Loucy (cell line): ENCODE measurements at regions not wholly inside any gene's neighbourhood (a gene's known extent, or its start where the extent isn't known, plus 50 kb on each side); places are given as distances from the start of the nearest gene placed in this dataset.

Source experiments
- EZH2phosphoT487 ChIP-seq: fragments of 200-600 bp; IDR thresholded peaks from 2 replicates; pipeline ENCODE4 v1.6.1; 2018; ENCODE audit warnings: antibody characterized with exemption, mild to moderate bottlenecking, moderate library complexity, borderline replicate concordance
- TF ChIP-seq, protein P1 (sequence below): fragments of 200-600 bp; sonication (generic); conservative IDR thresholded peaks from 2 replicates; pipeline ENCODE4 v1.5.1; 2014; ENCODE audit warnings: mild to moderate bottlenecking, antibody characterized with exemption, low read length

DNA sequence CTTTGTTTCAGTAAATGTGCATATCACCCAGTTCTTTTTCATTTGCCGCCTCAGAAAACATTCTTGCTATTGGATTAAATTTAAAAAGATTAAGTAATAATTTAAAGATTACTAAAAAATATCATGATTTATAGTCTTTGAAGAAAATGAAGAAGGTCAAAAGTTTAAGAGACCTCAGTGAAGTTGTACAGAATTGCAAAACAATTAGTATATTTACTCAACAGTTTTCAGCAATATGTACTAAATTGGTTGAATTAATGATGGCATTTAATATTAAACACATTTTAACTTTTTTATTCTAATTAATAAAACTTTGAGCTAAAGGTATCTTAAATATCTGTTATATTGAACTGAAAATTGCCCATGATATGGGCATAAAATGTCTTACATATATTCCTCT lies 49.9 kb upstream of the KLF6 start:
- TF ChIP-seq, protein P1, sequence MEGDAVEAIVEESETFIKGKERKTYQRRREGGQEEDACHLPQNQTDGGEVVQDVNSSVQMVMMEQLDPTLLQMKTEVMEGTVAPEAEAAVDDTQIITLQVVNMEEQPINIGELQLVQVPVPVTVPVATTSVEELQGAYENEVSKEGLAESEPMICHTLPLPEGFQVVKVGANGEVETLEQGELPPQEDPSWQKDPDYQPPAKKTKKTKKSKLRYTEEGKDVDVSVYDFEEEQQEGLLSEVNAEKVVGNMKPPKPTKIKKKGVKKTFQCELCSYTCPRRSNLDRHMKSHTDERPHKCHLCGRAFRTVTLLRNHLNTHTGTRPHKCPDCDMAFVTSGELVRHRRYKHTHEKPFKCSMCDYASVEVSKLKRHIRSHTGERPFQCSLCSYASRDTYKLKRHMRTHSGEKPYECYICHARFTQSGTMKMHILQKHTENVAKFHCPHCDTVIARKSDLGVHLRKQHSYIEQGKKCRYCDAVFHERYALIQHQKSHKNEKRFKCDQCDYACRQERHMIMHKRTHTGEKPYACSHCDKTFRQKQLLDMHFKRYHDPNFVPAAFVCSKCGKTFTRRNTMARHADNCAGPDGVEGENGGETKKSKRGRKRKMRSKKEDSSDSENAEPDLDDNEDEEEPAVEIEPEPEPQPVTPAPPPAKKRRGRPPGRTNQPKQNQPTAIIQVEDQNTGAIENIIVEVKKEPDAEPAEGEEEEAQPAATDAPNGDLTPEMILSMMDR, result no peak
- TF ChIP-seq EZH2phosphoT487, result no peak
